H9 (cell line): ENCODE measurements at regions not wholly inside any gene's neighbourhood (a gene's known extent, or its start where the extent isn't known, plus 50 kb on each side); places are given as distances from the start of the nearest gene placed in this dataset.

Experiments
- DNase-seq: peaks from one replicate; pipeline ENCODE4 v3.0.0-alpha.2; 2017
- H2AFZ ChIP-seq: one replicate; pipeline ENCODE4 v1.6.1; 2013; ENCODE audit warnings: mild to moderate bottlenecking, low read length, control low read depth, moderate library complexity
- H2AK5ac ChIP-seq: 2 replicates; pipeline ENCODE4 v1.6.1; 2013; ENCODE audit warnings: low read length, control low read depth, mixed read lengths; ENCODE audit not compliant: insufficient read length
- H2BK120ac ChIP-seq: one replicate; pipeline ENCODE4 v1.6.1; 2013; ENCODE audit warnings: low read depth, mild to moderate bottlenecking, low read length, control low read depth, inconsistent platforms; ENCODE audit not compliant: poor library complexity, severe bottlenecking
- H2BK12ac ChIP-seq: 2 replicates; pipeline ENCODE4 v1.6.1; 2013; ENCODE audit warnings: low read length, control low read depth, mixed read lengths, low read depth; ENCODE audit not compliant: insufficient read length
- H2BK15ac ChIP-seq: 2 replicates; pipeline ENCODE4 v1.6.1; 2013; ENCODE audit warnings: low read depth, low read length, control low read depth
- H2BK20ac ChIP-seq: one replicate; pipeline ENCODE4 v1.6.1; 2013; ENCODE audit warnings: low read depth, mild to moderate bottlenecking, low read length, control low read depth, inconsistent platforms; ENCODE audit not compliant: poor library complexity, severe bottlenecking
- H2BK5ac ChIP-seq: 2 replicates; pipeline ENCODE4 v1.6.1; 2013; ENCODE audit warnings: low read length, control low read depth, mixed read lengths; ENCODE audit not compliant: insufficient read length
- H3K14ac ChIP-seq: 2 replicates; pipeline ENCODE4 v1.6.1; 2013; ENCODE audit warnings: low read length, control low read depth; ENCODE audit not compliant: insufficient read depth
- H3K18ac ChIP-seq: 2 replicates; pipeline ENCODE4 v1.6.1; 2013; ENCODE audit warnings: low read depth, mild to moderate bottlenecking, mixed read lengths, low read length, control low read depth; ENCODE audit not compliant: insufficient read length
- H3K23ac ChIP-seq: 2 replicates; pipeline ENCODE4 v1.6.1; 2013; ENCODE audit warnings: low read length, control low read depth, mixed read lengths, low read depth; ENCODE audit not compliant: insufficient read length
- H3K23me2 ChIP-seq: 2 replicates; pipeline ENCODE4 v1.6.1; 2013; ENCODE audit warnings: low read depth, mild to moderate bottlenecking, mixed read lengths, low read length, control low read depth; ENCODE audit not compliant: insufficient read length, poor library complexity, severe bottlenecking
- H3K27ac ChIP-seq: 2 replicates; pipeline ENCODE4 v1.5.1; 2013; ENCODE audit warnings: low read length, control low read depth, mixed read lengths, low read depth; ENCODE audit not compliant: insufficient read length
- H3K27me3 ChIP-seq: 2 replicates; pipeline ENCODE4 v1.6.1; 2013; ENCODE audit warnings: low read length, control low read depth, inconsistent platforms; ENCODE audit not compliant: insufficient read depth
- H3K4ac ChIP-seq: 2 replicates; pipeline ENCODE4 v1.6.1; 2013; ENCODE audit warnings: low read depth, mild to moderate bottlenecking, control low read depth, inconsistent platforms, low read length, moderate library complexity
- H3K4me1 ChIP-seq: 2 replicates; pipeline ENCODE4 v1.6.1; 2013; ENCODE audit warnings: low read length, control low read depth, inconsistent platforms; ENCODE audit not compliant: insufficient read depth
- H3K4me2 ChIP-seq: 2 replicates; pipeline ENCODE4 v1.6.1; 2013; ENCODE audit warnings: low read length, control low read depth, mixed read lengths; ENCODE audit not compliant: insufficient read length, insufficient read depth
- H3K56ac ChIP-seq: 2 replicates; pipeline ENCODE4 v1.6.1; 2013; ENCODE audit warnings: low read depth, mild to moderate bottlenecking, mixed read lengths, low read length, control low read depth; ENCODE audit not compliant: insufficient read length
- H3K79me1 ChIP-seq: 2 replicates; pipeline ENCODE4 v1.6.1; 2013; ENCODE audit warnings: low read depth, mild to moderate bottlenecking, moderate library complexity, low read length, control low read depth, inconsistent platforms; ENCODE audit not compliant: insufficient read depth, poor library complexity, severe bottlenecking
- H3K79me2 ChIP-seq: 2 replicates; pipeline ENCODE4 v1.6.1; 2013; ENCODE audit warnings: low read length, control low read depth, inconsistent platforms; ENCODE audit not compliant: insufficient read depth
- H3K9ac ChIP-seq: 2 replicates; pipeline ENCODE4 v1.6.1; 2013; ENCODE audit warnings: low read length, control low read depth, mixed read lengths; ENCODE audit not compliant: insufficient read length; ENCODE audit errors: extremely low read depth
- H3K9me3 ChIP-seq: one replicate; pipeline ENCODE4 v1.6.1; 2013; ENCODE audit warnings: low read depth, low read length, inconsistent platforms; ENCODE audit not compliant: control insufficient read depth
- H3T11ph ChIP-seq: one replicate; pipeline ENCODE4 v1.6.1; 2013; ENCODE audit warnings: mild to moderate bottlenecking, low read length, control low read depth, inconsistent platforms
- H4K20me1 ChIP-seq: one replicate; pipeline ENCODE4 v1.6.1; 2013; ENCODE audit not compliant: control insufficient read depth, insufficient read length, insufficient read depth
- H4K5ac ChIP-seq: 2 replicates; pipeline ENCODE4 v1.6.1; 2013; ENCODE audit warnings: low read depth, mild to moderate bottlenecking, mixed read lengths, low read length, control low read depth; ENCODE audit not compliant: insufficient read length
- H4K8ac ChIP-seq: replicated peaks from 2 replicates; pipeline ENCODE4 v1.6.1; 2013; ENCODE audit warnings: low read length, control low read depth, mixed read lengths, low read depth; ENCODE audit not compliant: insufficient read length
- H4K91ac ChIP-seq: 2 replicates; pipeline ENCODE4 v1.6.1; 2013; ENCODE audit warnings: low read depth, mild to moderate bottlenecking, moderate library complexity, mixed read lengths, low read length, control low read depth; ENCODE audit not compliant: insufficient read length
- H3K27ac Mint-ChIP-seq, 3 experiments: 2 replicates in 2 of 3; 3 replicates in 1 of 3; pipeline ENCODE4 v1.8.0; 2020 to 2021; ENCODE audit warnings: mixed read lengths in 3 of 3, mild to moderate bottlenecking in 1 of 3, moderate library complexity in 1 of 3
- H3K27me3 Mint-ChIP-seq: 2 replicates; pipeline ENCODE4 v1.8.0; 2021; ENCODE audit warnings: low read depth, mild to moderate bottlenecking, moderate library complexity, mixed read lengths
- H3K36me3 Mint-ChIP-seq, 3 experiments: 2 replicates in 2 of 3; 3 replicates in 1 of 3; pipeline ENCODE4 v1.8.0; 2020 to 2021; ENCODE audit warnings: low read depth in 3 of 3, mixed read lengths in 3 of 3; ENCODE audit not compliant: insufficient read depth in 1 of 3
- H3K4me1 Mint-ChIP-seq, 2 experiments: 2 replicates each; pipeline ENCODE4 v1.8.0; 2020; ENCODE audit warnings: mixed read lengths in 2 of 2
- H3K4me3 Mint-ChIP-seq, 2 experiments: 2 replicates in 1 of 2; 3 replicates in 1 of 2; pipeline ENCODE4 v1.8.0; 2020 to 2021; ENCODE audit warnings: mild to moderate bottlenecking in 2 of 2, mixed read lengths in 2 of 2, moderate library complexity in 1 of 2
- H3K9me3 Mint-ChIP-seq, 2 experiments: 2 replicates in 1 of 2; 3 replicates in 1 of 2; pipeline ENCODE4 v1.8.0; 2020; ENCODE audit warnings: mild to moderate bottlenecking in 2 of 2, mixed read lengths in 2 of 2, moderate library complexity in 1 of 2
- CTCF ChIP-seq: fragments of 200-600 bp; sonication (generic); conservative IDR thresholded peaks from 3 replicates; pipeline ENCODE4 v1.8.0; 2021; ENCODE audit warnings: antibody characterized with exemption, mild to moderate bottlenecking
- WGBS: extraction: QIAGEN DNeasy Blood & Tissue Kit; methylation state at CpG from one replicate; pipeline ENCODE4 v1.1.7; 2013; ENCODE audit warnings: missing lambda C conversion rate, low lambda C conversion rate, mixed read lengths; ENCODE audit not compliant: insufficient read length; ENCODE audit errors: extremely low coverage; 5-methylcytosine and 5-hydroxymethylcytosine counted together

DNA sequence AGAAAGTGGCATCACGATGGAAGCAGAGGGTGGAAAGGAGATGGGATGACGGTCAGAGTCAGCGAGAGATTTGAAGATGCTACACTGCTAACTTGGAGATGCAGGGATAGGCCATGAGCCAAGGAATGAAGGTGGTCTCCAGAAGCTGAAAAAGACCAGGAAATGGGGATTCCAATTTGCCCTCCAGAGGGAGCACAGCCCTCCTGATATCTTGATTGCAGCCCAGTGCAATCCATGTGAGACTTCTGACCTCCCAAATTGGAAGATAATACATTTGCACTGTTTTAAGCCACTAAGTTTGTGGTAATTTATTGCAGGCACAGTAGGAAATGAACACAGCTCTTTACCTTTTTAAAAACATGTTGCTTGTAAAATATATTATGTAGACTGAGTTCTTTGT lies 549.5 kb downstream of the VRK1 start:
- Mint-ChIP-seq H3K27me3 (peaks cover 2% of the 10 kb centered on the region; the same call in 1 of the 2 replicates), H3K36me3 (peaks cover 0 to 3% (median 0%) of the 10 kb centered on the region in 3 experiments; a peak in 3 of 7 replicates), H3K4me1 (0 out of 4 replicates have a peak, but pooled peaks cover 0 to 2% of the 10 kb centered on the region in 2 experiments), H3K4me3 (no peak overlapping the region), H3K27ac (no peak overlapping the region), H3K9me3 (peaks cover 0 to 3% of the 10 kb centered on the region in 2 experiments; a peak in 2 of 5 replicates)
- no peak overlapping the region for H3K14ac ChIP-seq
- H3K23me2 ChIP-seq: no peaks in the 10 kb centered on the region
- H3K56ac ChIP-seq: no peak overlapping the region
- H2BK120ac ChIP-seq: no peak overlapping the region
- no peak overlapping the region for H4K8ac ChIP-seq
- no peak overlapping the region for H2BK5ac ChIP-seq
- H2AFZ ChIP-seq: no peak overlapping the region
- no peak overlapping the region for H3K9ac ChIP-seq
- WGBS: no CpG with 5 or more reads among the region's 3 CpGs
- H3K27me3 ChIP-seq: no peaks in the 10 kb centered on the region
- DNase-seq: no peak
- no peaks in the 10 kb centered on the region for H3K4me1 ChIP-seq
- no peak overlapping the region for H4K91ac ChIP-seq
- H3K9me3 ChIP-seq: no peaks in the 10 kb centered on the region
- no peaks in the 10 kb centered on the region for H3K79me2 ChIP-seq
- no peak overlapping the region for H3K4me2 ChIP-seq
- H2BK15ac ChIP-seq: no peak overlapping the region
- no peak overlapping the region for H3K18ac ChIP-seq
- H2BK12ac ChIP-seq: no peak overlapping the region
- no peak overlapping the region for H2BK20ac ChIP-seq
- no peak overlapping the region for H2AK5ac ChIP-seq
- no peak overlapping the region for H3T11ph ChIP-seq
- no peaks in the 10 kb centered on the region for H4K20me1 ChIP-seq
- H4K5ac ChIP-seq: no peak overlapping the region
- no peak overlapping the region for H3K23ac ChIP-seq
- H3K27ac ChIP-seq: no peak overlapping the region
- TF ChIP-seq CTCF: peak; percentile 42; the same call in 1 of the 3 replicates
- no peak overlapping the region for H3K4ac ChIP-seq
- H3K79me1 ChIP-seq: no peaks in the 10 kb centered on the region
